Activated CD8-positive, alpha-beta T cell treated with anti-CD3 and anti-CD28 coated beads for 36 hours (primary cell): ENCODE measurements at regions not wholly inside any gene's neighbourhood (a gene's known extent, or its start where the extent isn't known, plus 50 kb on each side); places are given as distances from the start of the nearest gene placed in this dataset.

Experiments used
- ATAC-seq: fragments of 200-7000 bp; cut with Tn5 transposase; one replicate; pipeline ENCODE4 v1.10.0; 2021; ENCODE audit warnings: mild to moderate bottlenecking, moderate library complexity
- CTCF ChIA-PET: fragments of 350-600 bp; sonication (Branson Sonifier 250); formaldehyde crosslinking; loops from one replicate; lab custom pipeline; 2021; ENCODE audit warnings: antibody characterized with exemption; lab: Charles Lee
- POLR2A ChIA-PET: fragments of 350-600 bp; sonication (Branson Sonifier 250); formaldehyde crosslinking; loops from one replicate; lab custom pipeline; 2021; ENCODE audit warnings: antibody characterized with exemption; lab: Charles Lee
- DNase-seq: peaks from one replicate; pipeline ENCODE4 v3.0.0-alpha.2; 2020
- H3K27ac Mint-ChIP-seq: one replicate; pipeline ENCODE4 v1.8.0; 2021; ENCODE audit warnings: mild to moderate bottlenecking, mixed read lengths
- H3K27me3 Mint-ChIP-seq: one replicate; pipeline ENCODE4 v1.8.0; 2021; ENCODE audit warnings: mixed read lengths
- H3K36me3 Mint-ChIP-seq: one replicate; pipeline ENCODE4 v1.8.0; 2021; ENCODE audit warnings: low read depth, mixed read lengths
- H3K4me1 Mint-ChIP-seq: one replicate; pipeline ENCODE4 v1.8.0; 2021; ENCODE audit warnings: low read depth, mixed read lengths
- H3K4me3 Mint-ChIP-seq: one replicate; pipeline ENCODE4 v1.8.0; 2021; ENCODE audit warnings: mild to moderate bottlenecking, moderate library complexity, mixed read lengths
- H3K9me3 Mint-ChIP-seq: one replicate; pipeline ENCODE4 v1.8.0; 2021; ENCODE audit warnings: mixed read lengths
- intact Hi-C: fragments of 100-400 bp; cut with micrococcal nuclease; formaldehyde crosslinking; loops from one replicate; pipeline ENCODE4 v1.10.0; 2022
- TF ChIP-seq, protein P1 (sequence below): fragments of 200-600 bp; IDR thresholded peaks from one replicate; pipeline ENCODE4 v1.8.0; 2022; ENCODE audit warnings: antibody characterized with exemption, mild to moderate bottlenecking

DNA sequence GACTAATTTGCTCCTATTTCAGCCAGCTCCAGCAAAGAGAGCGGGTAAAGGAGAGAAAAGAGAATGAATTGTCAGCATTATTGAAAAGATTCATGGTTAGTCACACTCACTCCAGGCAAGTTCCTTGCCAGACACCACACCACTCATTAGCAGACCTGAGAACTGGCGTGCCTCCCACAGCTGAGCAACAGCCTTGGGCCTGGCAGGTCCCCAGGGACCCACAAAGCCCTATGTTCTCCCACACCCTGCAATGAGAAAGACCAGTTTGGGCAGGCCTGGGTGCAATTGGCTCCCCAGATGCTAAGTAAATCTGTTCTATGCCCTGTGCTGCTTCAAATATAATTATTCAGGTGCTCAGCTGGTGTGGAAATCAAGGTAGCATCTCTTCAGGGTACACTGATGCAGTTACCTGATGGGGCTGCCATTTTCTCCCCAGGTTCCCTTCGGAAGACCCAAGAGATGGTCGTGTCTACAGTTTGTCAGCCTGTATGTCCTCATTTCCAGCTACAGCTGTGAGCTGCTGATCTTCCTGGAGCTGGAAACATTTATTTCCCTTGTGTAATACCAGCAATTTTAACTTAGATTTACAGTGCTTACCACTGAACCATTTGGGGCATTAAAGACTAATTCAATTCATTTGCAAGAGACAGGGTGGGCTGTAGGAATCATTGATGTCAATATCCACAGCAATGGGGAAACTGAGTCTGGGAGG lies 405.0 kb downstream of the COG6 start:
- peaks cover 32% of the 10 kb centered on the region for H3K4me1 Mint-ChIP-seq
- intact Hi-C loops = loop anchor here (10.0 kb wide), 1 partner anchor 454 kb away; no protein-coding TSS in a partner anchor
- TF ChIP-seq, protein P1, sequence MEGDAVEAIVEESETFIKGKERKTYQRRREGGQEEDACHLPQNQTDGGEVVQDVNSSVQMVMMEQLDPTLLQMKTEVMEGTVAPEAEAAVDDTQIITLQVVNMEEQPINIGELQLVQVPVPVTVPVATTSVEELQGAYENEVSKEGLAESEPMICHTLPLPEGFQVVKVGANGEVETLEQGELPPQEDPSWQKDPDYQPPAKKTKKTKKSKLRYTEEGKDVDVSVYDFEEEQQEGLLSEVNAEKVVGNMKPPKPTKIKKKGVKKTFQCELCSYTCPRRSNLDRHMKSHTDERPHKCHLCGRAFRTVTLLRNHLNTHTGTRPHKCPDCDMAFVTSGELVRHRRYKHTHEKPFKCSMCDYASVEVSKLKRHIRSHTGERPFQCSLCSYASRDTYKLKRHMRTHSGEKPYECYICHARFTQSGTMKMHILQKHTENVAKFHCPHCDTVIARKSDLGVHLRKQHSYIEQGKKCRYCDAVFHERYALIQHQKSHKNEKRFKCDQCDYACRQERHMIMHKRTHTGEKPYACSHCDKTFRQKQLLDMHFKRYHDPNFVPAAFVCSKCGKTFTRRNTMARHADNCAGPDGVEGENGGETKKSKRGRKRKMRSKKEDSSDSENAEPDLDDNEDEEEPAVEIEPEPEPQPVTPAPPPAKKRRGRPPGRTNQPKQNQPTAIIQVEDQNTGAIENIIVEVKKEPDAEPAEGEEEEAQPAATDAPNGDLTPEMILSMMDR = no peak
- no peak overlapping the region for H3K27ac Mint-ChIP-seq
- ChIA-PET POLR2A (interaction anchor here (1.5 kb wide), 1 partner anchor 34 kb away, joined by 4 read pairs; no protein-coding TSS in a partner anchor), CTCF (interaction anchor here (1.1 to 6.1 kb wide), 5 partner anchors 9 to 121 kb away, joined by 3 to 35 read pairs (median 6); no protein-coding TSS in a partner anchor)
- ATAC-seq (peak; percentile 75), DNase-seq (peak; percentile 46)
- H3K4me3 Mint-ChIP-seq = no peak overlapping the region
- no peaks in the 10 kb centered on the region for H3K36me3 Mint-ChIP-seq
- peaks cover 2% of the 10 kb centered on the region for H3K27me3 Mint-ChIP-seq
- H3K9me3 Mint-ChIP-seq = no peaks in the 10 kb centered on the region

DNA sequence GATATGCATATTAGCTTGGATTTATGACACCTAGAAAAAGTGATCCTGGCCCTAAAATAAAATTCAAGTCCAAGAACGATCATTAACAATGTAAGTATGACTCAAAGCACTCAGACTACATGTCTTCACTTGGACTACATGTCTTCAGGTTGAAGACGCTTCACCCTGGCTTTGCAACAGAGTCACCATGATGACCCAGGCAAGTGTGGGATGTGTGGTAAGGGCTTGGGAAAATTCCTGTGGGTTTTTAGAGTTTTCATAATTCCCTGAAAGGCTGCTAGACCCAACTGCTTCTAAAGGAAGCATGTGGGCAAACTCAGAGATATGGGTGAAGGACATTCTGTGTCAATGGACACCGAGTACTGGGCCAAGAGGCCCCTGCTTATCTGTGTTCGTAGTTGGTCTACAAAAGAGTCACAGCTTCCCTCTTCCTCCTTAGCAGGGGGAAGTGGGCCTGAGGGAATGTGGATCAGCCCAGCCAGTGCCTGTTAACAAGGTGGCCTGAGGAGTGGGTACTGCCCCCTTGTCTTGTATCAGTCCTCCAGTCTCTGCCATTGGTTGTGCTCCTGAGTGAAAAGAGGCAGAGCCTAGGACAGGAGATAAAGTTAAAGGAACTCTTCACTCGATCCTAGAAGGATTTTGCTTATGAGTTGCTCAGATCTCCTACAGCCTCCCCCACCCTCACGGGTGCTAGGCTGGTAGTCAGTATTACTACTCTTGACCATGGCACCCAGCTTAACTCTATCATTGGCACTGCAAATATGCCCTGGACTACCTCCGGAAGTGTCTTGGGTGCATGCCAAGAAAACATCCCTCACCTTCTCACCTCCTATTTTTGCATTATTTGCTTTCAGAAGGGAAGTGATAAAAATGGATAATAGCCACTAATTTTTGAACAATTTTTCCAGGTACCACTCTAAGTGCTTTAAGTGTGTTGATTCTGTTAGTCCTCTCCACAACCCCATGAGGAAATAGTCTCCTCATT lies 406.3 kb downstream of the COG6 start:
- TF ChIP-seq, protein P1 = no peak
- ATAC-seq (no peak), DNase-seq (no peak)
- peaks cover 2% of the 10 kb centered on the region for H3K27me3 Mint-ChIP-seq
- intact Hi-C loops = loop anchor here (10.0 kb wide), 1 partner anchor 453 kb away; no protein-coding TSS in a partner anchor
- H3K4me1 Mint-ChIP-seq = peaks cover 32% of the 10 kb centered on the region
- CTCF ChIA-PET = interaction anchor here (0.5 to 6.1 kb wide), 5 partner anchors 7 to 946 kb away, joined by 3 to 35 read pairs (median 4); no protein-coding TSS in a partner anchor
- H3K36me3 Mint-ChIP-seq = no peaks in the 10 kb centered on the region
- H3K4me3 Mint-ChIP-seq = no peak overlapping the region
- no peak overlapping the region for H3K27ac Mint-ChIP-seq
- no peaks in the 10 kb centered on the region for H3K9me3 Mint-ChIP-seq
- POLR2A ChIA-PET = interaction anchor here (0.7 kb wide), 1 partner anchor 106 kb away, joined by 3 read pairs; no protein-coding TSS in a partner anchor

DNA sequence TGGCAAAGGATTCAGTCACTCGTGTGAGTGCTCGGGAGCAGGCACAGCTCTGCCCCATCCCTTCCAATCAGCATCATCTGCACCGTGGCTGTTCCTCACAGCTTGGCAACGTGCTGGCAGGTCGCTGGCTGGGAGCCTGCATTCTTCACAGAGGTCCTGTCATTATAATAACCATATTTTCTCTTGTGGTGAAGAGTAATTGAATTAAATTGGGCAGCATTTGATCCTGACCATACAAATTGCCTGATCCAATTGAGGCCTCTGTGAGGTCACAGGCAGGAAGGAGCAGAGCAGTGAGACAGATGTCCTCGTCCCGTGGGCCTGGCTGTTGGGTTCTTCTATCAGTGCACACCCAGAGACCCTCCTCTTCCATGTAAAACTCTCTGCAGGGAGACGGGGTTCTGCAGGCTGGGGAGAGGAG lies 407.8 kb downstream of the COG6 start:
- no peaks in the 10 kb centered on the region for H3K36me3 Mint-ChIP-seq

DNA sequence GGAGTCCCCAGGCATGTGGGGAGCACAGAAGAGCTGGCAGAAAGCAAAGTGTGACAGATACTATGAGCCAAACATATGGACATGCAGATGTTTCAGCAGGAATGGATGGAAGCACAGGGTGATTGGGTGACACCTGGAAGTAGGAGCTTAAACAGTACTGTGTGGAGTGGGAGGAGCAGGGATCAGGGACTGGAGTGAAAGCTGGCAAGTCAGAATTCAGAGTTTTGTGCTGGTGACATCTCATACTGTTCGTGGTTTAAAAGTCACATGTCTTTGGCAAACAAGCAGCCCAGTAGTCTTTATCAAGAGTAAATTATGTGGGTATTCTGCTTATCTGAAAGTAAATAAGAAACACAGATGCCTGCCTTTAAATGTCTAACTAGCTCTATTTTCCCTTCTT lies 408.2 kb downstream of the COG6 start:
- no peak for DNase-seq
- intact Hi-C loops = loop anchor here (10.0 kb wide), 1 partner anchor 451 kb away; no protein-coding TSS in a partner anchor
- peaks cover 2% of the 10 kb centered on the region for H3K27me3 Mint-ChIP-seq
- H3K36me3 Mint-ChIP-seq = no peaks in the 10 kb centered on the region
- no peak for ATAC-seq
- TF ChIP-seq, protein P1 = no peak
- ChIA-PET CTCF (interaction anchor here (1.8 to 6.1 kb wide), 2 partner anchors 121 to 619 kb away, joined by 4 to 21 read pairs; no protein-coding TSS in a partner anchor), POLR2A (no interaction called here)
- H3K9me3 Mint-ChIP-seq = no peaks in the 10 kb centered on the region
- peak overlapping the region; percentile 2 for H3K27ac Mint-ChIP-seq
- H3K4me1 Mint-ChIP-seq = peaks cover 29% of the 10 kb centered on the region
- H3K4me3 Mint-ChIP-seq = no peak overlapping the region

More for the DNA sequence above, 407.8 kb downstream of the COG6 start:
- DNase-seq (no peak), ATAC-seq (no peak)
- TF ChIP-seq, protein P1 = no peak
- CTCF ChIA-PET = interaction anchor here (1.6 to 6.1 kb wide), 2 partner anchors 120 to 605 kb away, joined by 4 to 21 read pairs; no protein-coding TSS in a partner anchor
- Mint-ChIP-seq H3K4me3 (no peak overlapping the region), H3K4me1 (peaks cover 32% of the 10 kb centered on the region), H3K27ac (peak overlapping the region; percentile 2), H3K9me3 (no peaks in the 10 kb centered on the region), H3K27me3 (peaks cover 2% of the 10 kb centered on the region)
- intact Hi-C loops = loop anchor here (10.0 kb wide), 1 partner anchor 452 kb away; no protein-coding TSS in a partner anchor
- POLR2A ChIA-PET = no interaction called here
